Suprapubic skin (tissue), 4 donors: ENCODE measurements at regions not wholly inside any gene's neighbourhood (a gene's known extent, or its start where the extent isn't known, plus 50 kb on each side); places are given as distances from the start of the nearest gene placed in this dataset.
A peak's percentile ranks its signal among the peaks of the same experiment; 100 is the strongest.
"Not testable (repeated sequence)": the region's sequence is repeated elsewhere in the genome, so short reads cannot be mapped to it uniquely, and the experiment has no call there.

ENCODE experiments used
- DNase-seq, 2 donors: peaks; one replicate each; pipeline ENCODE4 v3.0.0-alpha.2; 2019; ENCODE audit warnings: low spot score in 2 of 2
- H3K27ac ChIP-seq: fragments of 200-600 bp; sonication (generic); one replicate; pipeline ENCODE4 v1.5.1; 2019
- H3K27me3 ChIP-seq: fragments of 200-600 bp; sonication (generic); one replicate; pipeline ENCODE4 v1.5.1; 2019
- H3K36me3 ChIP-seq: fragments of 200-600 bp; sonication (generic); one replicate; pipeline ENCODE4 v1.5.1; 2019
- H3K4me1 ChIP-seq: fragments of 200-600 bp; sonication (generic); one replicate; pipeline ENCODE4 v1.5.1; 2019
- H3K4me3 ChIP-seq: fragments of 200-600 bp; sonication (generic); one replicate; pipeline ENCODE4 v1.5.1; 2019; ENCODE audit warnings: mild to moderate bottlenecking
- H3K9me3 ChIP-seq: fragments of 200-600 bp; sonication (generic); one replicate; pipeline ENCODE4 v1.5.1; 2019
- EP300 ChIP-seq: sonication (generic); formaldehyde crosslinking; IDR thresholded peaks from one replicate; pipeline ENCODE4 v1.6.1; 2017; ENCODE audit warnings: antibody characterized with exemption
- POLR2A ChIP-seq, 2 donors: fragments of 450-650 bp; IDR thresholded peaks; one replicate each; pipeline ENCODE4 v1.6.1; 2017; ENCODE audit warnings: antibody characterized with exemption in 2 of 2, mild to moderate bottlenecking in 2 of 2, moderate library complexity in 2 of 2
- POLR2AphosphoS5 ChIP-seq, 3 donors: sonication (generic); formaldehyde crosslinking; IDR thresholded peaks; one replicate each; pipeline ENCODE4 v1.6.1; 2017; ENCODE audit warnings: antibody characterized with exemption in 3 of 3
- WGBS: methylation state at CpG from one replicate; pipeline ENCODE4 v1.1.5; 2018; 5-methylcytosine and 5-hydroxymethylcytosine counted together
- TF ChIP-seq, protein P1 (sequence below), 2 donors: fragments of 200-600 bp in 1 of 2; fragments of 450-650 bp in 1 of 2; sonication (generic) in 1 of 2; IDR thresholded peaks; one replicate each; pipeline ENCODE4 v1.5.1; 2016 to 2019; ENCODE audit warnings: antibody characterized with exemption in 2 of 2, mild to moderate bottlenecking in 1 of 2, moderate library complexity in 1 of 2

DNA sequence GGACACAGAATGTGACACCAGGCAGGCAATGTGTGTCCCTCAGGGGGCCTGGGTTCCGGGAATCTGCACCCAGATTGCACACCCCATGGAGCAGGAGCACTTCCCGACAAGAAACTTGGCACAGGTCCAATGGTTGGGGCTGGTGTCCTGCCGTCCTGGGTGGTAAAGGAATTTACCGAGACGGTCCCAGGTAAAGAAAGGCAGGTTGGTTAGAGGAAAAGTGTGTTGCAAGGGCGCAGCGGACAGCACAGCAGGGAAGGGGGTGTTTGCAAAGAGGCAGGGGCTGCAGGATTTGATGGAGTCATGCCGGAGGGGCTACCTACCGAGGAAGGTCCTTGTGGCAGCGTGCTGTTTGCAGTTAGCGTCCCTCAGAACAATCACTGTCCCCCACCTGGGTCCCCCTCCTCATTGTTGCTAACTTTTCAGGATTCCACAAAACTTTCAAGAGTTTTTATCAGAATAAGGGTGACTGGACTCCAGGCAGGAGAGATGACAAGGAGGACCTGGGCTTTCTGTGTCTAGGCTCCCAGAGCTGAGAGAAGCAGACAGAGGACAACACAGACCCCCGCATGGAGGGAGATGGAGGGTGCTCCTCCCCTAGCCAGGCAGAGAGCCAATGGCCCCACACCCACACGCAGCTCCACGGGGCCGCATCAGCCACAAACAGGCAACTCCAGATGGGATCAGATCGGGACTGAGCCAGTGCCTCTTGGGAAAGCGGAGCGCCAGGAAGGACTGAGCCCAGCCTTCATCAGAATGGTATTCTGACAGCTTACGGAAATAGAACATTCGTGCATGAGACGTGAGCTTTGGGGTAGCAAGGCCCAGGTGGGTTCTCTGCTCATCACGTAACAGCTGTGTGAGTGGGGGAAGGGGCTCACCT, 1423.9 kb downstream of the BRD1 start:
- Histone ChIP-seq H3K27me3 (no peaks in the 10 kb centered on the region), H3K4me3 (no peak overlapping the region), H3K27ac (no peak overlapping the region), H3K9me3 (no peaks in the 10 kb centered on the region), H3K36me3 (no peaks in the 10 kb centered on the region), H3K4me1 (no peaks in the 10 kb centered on the region)
- WGBS, result 70% methylated on average over 20 of the region's 22 CpGs
- DNase-seq, result peak in 1 of 2 donors; percentile 76
- TF ChIP-seq POLR2AphosphoS5 (IDR thresholded peaks at IDR 0.05) (no peak), POLR2A (IDR thresholded peaks at IDR 0.05) (no peak), EP300 (no peak)
- TF ChIP-seq, protein P1, sequence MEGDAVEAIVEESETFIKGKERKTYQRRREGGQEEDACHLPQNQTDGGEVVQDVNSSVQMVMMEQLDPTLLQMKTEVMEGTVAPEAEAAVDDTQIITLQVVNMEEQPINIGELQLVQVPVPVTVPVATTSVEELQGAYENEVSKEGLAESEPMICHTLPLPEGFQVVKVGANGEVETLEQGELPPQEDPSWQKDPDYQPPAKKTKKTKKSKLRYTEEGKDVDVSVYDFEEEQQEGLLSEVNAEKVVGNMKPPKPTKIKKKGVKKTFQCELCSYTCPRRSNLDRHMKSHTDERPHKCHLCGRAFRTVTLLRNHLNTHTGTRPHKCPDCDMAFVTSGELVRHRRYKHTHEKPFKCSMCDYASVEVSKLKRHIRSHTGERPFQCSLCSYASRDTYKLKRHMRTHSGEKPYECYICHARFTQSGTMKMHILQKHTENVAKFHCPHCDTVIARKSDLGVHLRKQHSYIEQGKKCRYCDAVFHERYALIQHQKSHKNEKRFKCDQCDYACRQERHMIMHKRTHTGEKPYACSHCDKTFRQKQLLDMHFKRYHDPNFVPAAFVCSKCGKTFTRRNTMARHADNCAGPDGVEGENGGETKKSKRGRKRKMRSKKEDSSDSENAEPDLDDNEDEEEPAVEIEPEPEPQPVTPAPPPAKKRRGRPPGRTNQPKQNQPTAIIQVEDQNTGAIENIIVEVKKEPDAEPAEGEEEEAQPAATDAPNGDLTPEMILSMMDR (IDR thresholded peaks at IDR 0.05), result no peak

DNA sequence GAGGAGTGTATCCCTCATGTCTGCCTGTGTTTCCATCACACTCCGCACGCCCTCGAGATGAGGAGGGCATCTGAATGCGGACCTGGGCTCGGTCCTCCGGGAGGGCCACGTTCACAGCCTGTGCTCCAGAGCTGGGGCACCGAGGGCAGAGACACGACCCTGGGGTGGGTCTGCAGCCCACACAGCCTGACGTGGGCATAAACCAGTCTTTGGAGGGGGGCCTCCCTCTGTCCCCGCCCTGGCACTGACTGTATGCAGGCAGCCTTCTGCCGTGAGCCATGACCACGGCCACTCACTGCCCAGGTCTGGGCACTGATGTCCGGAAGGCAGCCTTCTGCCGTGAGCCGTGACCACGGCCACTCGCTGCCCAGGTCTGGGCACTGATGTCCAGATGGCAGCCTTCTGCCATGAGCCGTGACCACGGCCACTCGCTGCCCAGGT, 1425.1 kb downstream of the BRD1 start:
- WGBS, result 91% methylated on average over 15 of the region's 21 CpGs
- no peaks in the 10 kb centered on the region for H3K27me3 ChIP-seq
- H3K9me3 ChIP-seq, result no peaks in the 10 kb centered on the region
- no peaks in the 10 kb centered on the region for H3K36me3 ChIP-seq
- DNase-seq, result peak in 1 of 2 donors; percentile 67
- no peak overlapping the region for H3K27ac ChIP-seq
- H3K4me3 ChIP-seq, result no peak overlapping the region
- no peaks in the 10 kb centered on the region for H3K4me1 ChIP-seq
- no peak for TF ChIP-seq EP300
- no peak for TF ChIP-seq POLR2AphosphoS5 (IDR thresholded peaks at IDR 0.05)
- TF ChIP-seq, protein P1 (IDR thresholded peaks at IDR 0.05), result no peak
- TF ChIP-seq POLR2A (IDR thresholded peaks at IDR 0.05), result no peak

DNA sequence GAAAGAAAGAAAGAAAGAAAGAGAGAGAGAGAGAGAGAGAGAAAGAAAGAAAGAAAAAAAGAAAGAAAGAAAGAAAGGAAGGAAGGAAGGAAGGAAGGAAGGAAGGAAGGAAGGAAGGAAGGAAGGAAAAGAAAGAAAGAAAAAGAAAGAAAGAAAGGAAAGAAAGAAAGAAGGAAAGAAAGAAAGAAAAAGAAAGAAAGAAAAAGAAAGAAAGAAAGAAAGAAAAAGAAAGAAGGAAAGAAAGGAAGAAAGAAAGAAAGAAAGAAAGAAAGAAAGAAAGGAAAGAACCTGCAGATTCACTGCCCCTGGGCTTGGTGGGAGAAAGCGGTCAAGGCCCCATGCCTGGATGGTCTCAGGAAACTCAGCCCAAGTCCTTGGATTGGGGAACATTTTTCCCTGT, 1426.2 kb downstream of the BRD1 start:
- DNase-seq, H3K36me3 ChIP-seq, H3K4me3 ChIP-seq, H3K4me1 ChIP-seq, H3K27ac ChIP-seq, H3K9me3 ChIP-seq, H3K27me3 ChIP-seq: not testable (repeated sequence)
- WGBS, result 100% methylated on average over 1 of the region's 1 CpG

DNA sequence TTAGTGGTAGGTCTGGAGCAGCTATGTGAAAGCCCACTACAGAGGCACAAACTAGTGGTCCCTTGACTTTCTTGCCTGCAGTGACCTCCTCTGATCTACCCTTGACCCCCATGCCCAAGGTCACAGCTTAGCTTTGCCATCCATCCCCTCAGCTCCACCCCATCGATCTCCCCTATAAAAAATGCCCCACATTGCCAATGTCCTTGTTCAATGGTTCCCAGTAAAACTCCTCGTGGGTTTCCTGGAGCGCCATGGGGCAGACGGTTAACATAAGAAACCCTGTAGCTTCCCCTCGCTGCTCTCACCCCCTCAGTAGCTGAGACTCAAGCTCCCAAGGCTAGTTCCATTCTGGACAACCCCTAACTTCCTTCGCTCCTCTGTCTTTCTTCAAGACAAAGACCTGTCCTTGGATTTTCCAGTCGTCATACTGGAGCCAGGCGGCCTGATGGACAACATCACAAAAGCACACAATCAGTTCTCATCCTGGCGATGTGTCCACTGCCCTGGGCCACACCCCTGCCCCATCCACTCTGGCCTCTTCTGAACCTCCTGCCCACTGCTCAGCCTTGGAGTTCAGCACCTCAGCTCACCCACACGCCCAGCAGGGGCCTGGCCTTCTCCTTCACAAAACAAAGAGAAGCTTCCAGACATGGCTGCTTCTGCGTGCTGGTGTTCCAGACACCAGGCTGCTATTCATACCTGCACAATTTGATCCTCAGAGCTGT, 1429.3 kb downstream of the BRD1 start:
- H3K27me3 ChIP-seq, result peaks cover 8% of the 10 kb centered on the region
- H3K9me3 ChIP-seq, result no peaks in the 10 kb centered on the region
- peak in 1 of 2 donors; percentile 28 for DNase-seq
- no peak overlapping the region for H3K27ac ChIP-seq
- H3K4me1 ChIP-seq, result no peaks in the 10 kb centered on the region
- no peak overlapping the region for H3K4me3 ChIP-seq
- WGBS, result 89% methylated on average over 11 of the region's 11 CpGs
- no peak for TF ChIP-seq EP300
- no peak for TF ChIP-seq POLR2AphosphoS5 (IDR thresholded peaks at IDR 0.05)
- TF ChIP-seq, protein P1 (IDR thresholded peaks at IDR 0.05), result no peak
- no peak for TF ChIP-seq POLR2A (IDR thresholded peaks at IDR 0.05)
- no peaks in the 10 kb centered on the region for H3K36me3 ChIP-seq

- peak in 1 of 2 donors; percentile 63 for DNase-seq
- H3K36me3 ChIP-seq, result no peaks in the 10 kb centered on the region
- no peaks in the 10 kb centered on the region for H3K9me3 ChIP-seq
- H3K27ac ChIP-seq, result no peak overlapping the region
- no peak overlapping the region for H3K4me3 ChIP-seq
- peaks cover 8% of the 10 kb centered on the region for H3K27me3 ChIP-seq
- H3K4me1 ChIP-seq, result no peaks in the 10 kb centered on the region
- no peak for TF ChIP-seq POLR2AphosphoS5 (IDR thresholded peaks at IDR 0.05)
- TF ChIP-seq EP300, result no peak
- TF ChIP-seq, protein P1 (IDR thresholded peaks at IDR 0.05), result no peak
- TF ChIP-seq POLR2A (IDR thresholded peaks at IDR 0.05), result no peak
- 85% methylated on average over 16 of the region's 16 CpGs for WGBS
These were observed 1430.0 kb downstream of the BRD1 start for GRCh38 chr22:48397531-48398180.
